ENCODE measurements at regions not wholly inside any gene's neighbourhood (a gene's known extent, or its start where the extent isn't known, plus 50 kb on each side); places are given as distances from the start of the nearest gene placed in this dataset.
A peak's percentile ranks its signal among the peaks of the same experiment; 100 is the strongest.

GRCh38 chrX:39296472-39296871 lies 495.2 kb downstream of the MID1IP1 start:
- Mint-ChIP-seq H3K4me3 (no peak overlapping the region), H3K36me3 (ENCODE audit: low read depth) (peaks cover 54% of the 10 kb centered on the region), H3K4me1 (peaks cover 41% of the 10 kb centered on the region), H3K27me3 (no peaks in the 10 kb centered on the region), H3K9me3 (peaks cover 20% of the 10 kb centered on the region), H3K27ac (peak overlapping the region; percentile 35)
- DNase-seq, result no peak
- intact Hi-C loops (cut with micrococcal nuclease), result no loop called here

GRCh38 chrX:39298821-39299220 lies 497.6 kb downstream of the MID1IP1 start:
- Mint-ChIP-seq H3K36me3 (ENCODE audit: low read depth) (peaks cover 46% of the 10 kb centered on the region), H3K4me3 (peak overlapping the region; percentile 13), H3K27me3 (no peaks in the 10 kb centered on the region), H3K9me3 (peaks cover 17% of the 10 kb centered on the region), H3K4me1 (peaks cover 33% of the 10 kb centered on the region), H3K27ac (peak overlapping the region; percentile 84)
- intact Hi-C loops (cut with micrococcal nuclease), result loop anchor here (1.0 kb wide), 1 partner anchor 10 kb away; no protein-coding TSS in a partner anchor
- no peak for DNase-seq

GRCh38 chrX:39299615-39300014 lies 498.4 kb downstream of the MID1IP1 start:
- no peaks in the 10 kb centered on the region for H3K27me3 Mint-ChIP-seq
- H3K36me3 Mint-ChIP-seq (ENCODE audit: low read depth), result peaks cover 48% of the 10 kb centered on the region
- H3K9me3 Mint-ChIP-seq, result peaks cover 12% of the 10 kb centered on the region

GRCh38 chrX:39301036-39301435 lies 499.8 kb downstream of the MID1IP1 start:
- intact Hi-C loops (cut with micrococcal nuclease), result no loop called here
- no peaks in the 10 kb centered on the region for H3K27me3 Mint-ChIP-seq
- H3K4me1 Mint-ChIP-seq, result peaks cover 21% of the 10 kb centered on the region
- peaks cover 53% of the 10 kb centered on the region for H3K36me3 Mint-ChIP-seq (ENCODE audit: low read depth)
- no peak overlapping the region for H3K4me3 Mint-ChIP-seq
- no peak for DNase-seq
- peaks cover 4% of the 10 kb centered on the region for H3K9me3 Mint-ChIP-seq
- H3K27ac Mint-ChIP-seq, result no peak overlapping the region

More at GRCh38 chrX:39299615-39300014, 498.4 kb downstream of the MID1IP1 start:
- intact Hi-C loops (cut with micrococcal nuclease), result loop anchor here (1.0 kb wide), 1 partner anchor 10 kb away; no protein-coding TSS in a partner anchor
- H3K4me3 Mint-ChIP-seq, result no peak overlapping the region
- peak overlapping the region; percentile 84 for H3K27ac Mint-ChIP-seq
- H3K4me1 Mint-ChIP-seq, result peaks cover 27% of the 10 kb centered on the region
- no peak for DNase-seq

DNA sequence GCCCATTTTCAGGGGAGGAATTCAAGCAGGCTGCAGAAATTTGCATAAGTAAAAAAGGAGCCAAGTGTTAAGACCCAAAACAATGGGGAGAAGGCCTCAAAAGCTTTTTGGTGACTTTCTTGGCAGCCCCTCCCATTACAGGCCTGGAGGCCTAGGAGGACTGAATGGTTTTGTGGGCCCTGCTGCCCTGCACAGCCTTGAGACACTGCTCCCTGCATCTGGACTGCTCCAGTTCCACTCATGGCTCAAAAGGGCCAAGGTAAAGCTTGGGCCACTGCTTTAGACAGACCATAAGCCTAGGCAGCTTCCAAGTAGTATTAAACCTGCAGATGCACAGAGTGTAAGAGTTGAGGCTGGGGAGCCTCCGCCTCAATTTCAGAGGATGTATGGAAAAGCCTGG lies 501.6 kb downstream of the MID1IP1 start:
- H3K4me1 Mint-ChIP-seq, result peaks cover 20% of the 10 kb centered on the region
- H3K27ac Mint-ChIP-seq, result no peak overlapping the region
- H3K27me3 Mint-ChIP-seq, result no peaks in the 10 kb centered on the region
- no peak overlapping the region for H3K4me3 Mint-ChIP-seq
- H3K9me3 Mint-ChIP-seq, result peaks cover 8% of the 10 kb centered on the region
- peaks cover 64% of the 10 kb centered on the region for H3K36me3 Mint-ChIP-seq (ENCODE audit: low read depth)
- no peak for DNase-seq
- intact Hi-C loops (cut with micrococcal nuclease), result no loop called here

DNA sequence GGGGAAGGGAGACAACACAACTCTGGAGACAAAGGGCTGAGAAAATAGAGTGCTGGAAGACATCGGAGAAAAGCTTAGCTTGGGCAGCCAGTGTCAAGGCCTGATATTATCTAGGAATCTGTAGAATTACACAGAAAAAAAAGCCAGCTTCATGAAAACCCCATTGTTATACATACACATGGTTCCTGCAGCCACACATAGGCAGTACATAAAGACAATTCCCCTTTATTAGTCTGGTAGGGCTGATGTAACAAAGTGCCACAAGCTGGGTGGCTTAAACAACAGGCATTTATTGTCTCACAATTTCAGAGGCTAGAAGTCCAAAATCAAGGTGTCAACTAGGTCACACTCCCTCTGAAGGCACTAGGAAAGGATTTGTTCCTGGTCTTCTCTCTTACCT lies 503.5 kb downstream of the MID1IP1 start:
- peak overlapping the region; percentile 41 for H3K27ac Mint-ChIP-seq
- H3K27me3 Mint-ChIP-seq, result no peaks in the 10 kb centered on the region
- no peak overlapping the region for H3K4me3 Mint-ChIP-seq
- no peak for DNase-seq
- H3K4me1 Mint-ChIP-seq, result peaks cover 24% of the 10 kb centered on the region
- peaks cover 8% of the 10 kb centered on the region for H3K9me3 Mint-ChIP-seq
- H3K36me3 Mint-ChIP-seq (ENCODE audit: low read depth), result peaks cover 62% of the 10 kb centered on the region
- intact Hi-C loops (cut with micrococcal nuclease), result loop anchor here (5.0 kb wide), 1 partner anchor 142 kb away; no protein-coding TSS in a partner anchor

DNA sequence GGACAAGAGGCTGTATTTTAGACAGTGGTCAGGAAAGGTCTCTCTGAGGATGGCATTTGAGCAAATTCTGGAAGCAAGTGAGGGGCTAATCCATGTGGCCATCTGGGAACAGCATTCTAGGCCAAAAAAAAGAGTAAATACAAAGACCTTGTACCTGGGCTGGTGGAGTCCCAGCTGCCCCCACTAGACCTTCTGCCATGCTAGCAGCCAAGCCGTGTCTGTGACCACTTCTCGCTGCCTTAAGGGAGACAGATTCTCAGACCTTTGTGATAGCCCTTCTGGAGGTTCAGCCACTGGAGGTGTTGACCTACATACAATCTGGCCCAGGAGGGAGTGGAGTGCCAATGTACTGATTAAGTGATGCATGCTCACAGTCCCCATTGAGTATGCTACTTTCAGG lies 506.2 kb downstream of the MID1IP1 start:
- Mint-ChIP-seq H3K27me3 (no peaks in the 10 kb centered on the region), H3K27ac (peak overlapping the region; percentile 100), H3K4me3 (no peak overlapping the region), H3K36me3 (ENCODE audit: low read depth) (peaks cover 70% of the 10 kb centered on the region), H3K4me1 (peaks cover 38% of the 10 kb centered on the region), H3K9me3 (peaks cover 15% of the 10 kb centered on the region)
- DNase-seq, result no peak
- intact Hi-C loops (cut with micrococcal nuclease), result loop anchor here (5.0 kb wide), 1 partner anchor 145 kb away; no protein-coding TSS in a partner anchor

DNA sequence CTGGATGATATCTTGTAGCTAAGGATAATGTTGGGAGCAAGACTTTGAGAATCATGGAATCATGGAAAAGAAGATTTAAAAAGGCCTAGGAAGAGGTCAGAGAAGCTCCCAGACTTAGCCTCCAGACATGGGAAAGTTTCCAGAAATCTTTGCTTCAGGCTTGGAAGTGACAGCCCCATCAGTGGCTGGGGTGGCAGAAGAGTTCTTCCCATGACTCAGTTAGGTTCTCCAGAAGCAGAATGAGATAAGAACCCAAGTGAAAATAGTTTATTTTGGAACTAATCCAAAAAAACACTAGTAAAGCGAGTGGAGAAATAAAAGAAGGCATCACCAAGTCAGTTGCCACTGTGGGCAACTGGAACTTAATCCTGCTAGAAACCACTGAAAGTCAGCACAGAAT lies 506.9 kb downstream of the MID1IP1 start:
- no peaks in the 10 kb centered on the region for H3K27me3 Mint-ChIP-seq

GRCh38 chrX:39309018-39309635 lies 507.9 kb downstream of the MID1IP1 start:
- H3K27me3 Mint-ChIP-seq, result no peaks in the 10 kb centered on the region
- peak; percentile 74 for DNase-seq
- H3K9me3 Mint-ChIP-seq, result peaks cover 22% of the 10 kb centered on the region
- peaks cover 79% of the 10 kb centered on the region for H3K36me3 Mint-ChIP-seq (ENCODE audit: low read depth)
- H3K4me1 Mint-ChIP-seq, result peaks cover 50% of the 10 kb centered on the region
- intact Hi-C loops (cut with micrococcal nuclease), result loop anchor here (1.0 to 5.0 kb wide), 9 partner anchors 10 to 305 kb away; no protein-coding TSS in a partner anchor
- peak overlapping the region; percentile 54 for H3K4me3 Mint-ChIP-seq
- peak overlapping the region; percentile 100 for H3K27ac Mint-ChIP-seq

More for the DNA sequence above, 506.9 kb downstream of the MID1IP1 start:
- Mint-ChIP-seq H3K9me3 (peaks cover 15% of the 10 kb centered on the region), H3K4me1 (peaks cover 43% of the 10 kb centered on the region), H3K27ac (peak overlapping the region; percentile 100), H3K36me3 (ENCODE audit: low read depth) (peaks cover 74% of the 10 kb centered on the region), H3K4me3 (no peak overlapping the region)
- DNase-seq, result no peak
- intact Hi-C loops (cut with micrococcal nuclease), result loop anchor here (5.0 kb wide), 1 partner anchor 146 kb away; no protein-coding TSS in a partner anchor

DNA sequence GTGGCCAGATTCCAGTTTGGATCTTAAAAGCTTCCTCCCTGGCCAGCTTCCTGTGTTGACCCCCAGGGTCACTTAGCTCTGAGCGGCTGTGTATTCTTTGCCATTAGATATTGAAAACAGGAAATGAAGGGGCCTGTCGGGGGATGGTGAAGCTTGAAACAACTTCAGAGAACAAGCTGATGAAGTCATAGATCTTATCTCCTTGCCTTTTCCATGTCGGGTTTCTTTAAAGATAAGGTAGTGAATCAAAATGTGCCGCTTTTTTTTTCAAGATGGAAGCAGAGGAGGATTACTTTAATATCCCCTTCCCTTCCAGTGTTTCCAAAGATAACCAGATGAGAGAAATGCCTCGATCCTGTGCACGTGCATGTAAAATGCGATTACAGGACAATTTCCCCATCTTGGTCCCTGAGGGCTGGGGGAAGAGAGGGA lies 508.5 kb downstream of the MID1IP1 start:
- intact Hi-C loops (cut with micrococcal nuclease), result loop anchor here (1.0 to 5.0 kb wide), 9 partner anchors 10 to 305 kb away; no protein-coding TSS in a partner anchor
- peak overlapping the region; percentile 82 for H3K4me3 Mint-ChIP-seq
- DNase-seq, result peak; percentile 84
- peaks cover 77% of the 10 kb centered on the region for H3K36me3 Mint-ChIP-seq (ENCODE audit: low read depth)
- H3K27ac Mint-ChIP-seq, result peak overlapping the region; percentile 100
- no peaks in the 10 kb centered on the region for H3K27me3 Mint-ChIP-seq
- H3K9me3 Mint-ChIP-seq, result peaks cover 22% of the 10 kb centered on the region
- peaks cover 52% of the 10 kb centered on the region for H3K4me1 Mint-ChIP-seq

GRCh38 chrX:39310891-39311290 lies 509.6 kb downstream of the MID1IP1 start:
- Mint-ChIP-seq H3K36me3 (ENCODE audit: low read depth) (peaks cover 71% of the 10 kb centered on the region), H3K4me1 (peaks cover 51% of the 10 kb centered on the region), H3K27me3 (no peaks in the 10 kb centered on the region), H3K27ac (peak overlapping the region; percentile 100), H3K4me3 (peak overlapping the region; percentile 9), H3K9me3 (peaks cover 23% of the 10 kb centered on the region)
- intact Hi-C loops (cut with micrococcal nuclease), result no loop called here
- DNase-seq, result peak; percentile 56

- peaks cover 52% of the 10 kb centered on the region for H3K4me1 Mint-ChIP-seq
- H3K36me3 Mint-ChIP-seq (ENCODE audit: low read depth), result peaks cover 68% of the 10 kb centered on the region
- intact Hi-C loops (cut with micrococcal nuclease), result no loop called here
- peak overlapping the region; percentile 100 for H3K27ac Mint-ChIP-seq
- H3K4me3 Mint-ChIP-seq, result peak overlapping the region; percentile 9
- H3K9me3 Mint-ChIP-seq, result peaks cover 26% of the 10 kb centered on the region
- DNase-seq, result peak; percentile 55
- no peaks in the 10 kb centered on the region for H3K27me3 Mint-ChIP-seq
These were observed 510.4 kb downstream of the MID1IP1 start for GRCh38 chrX:39311646-39312045.

DNA sequence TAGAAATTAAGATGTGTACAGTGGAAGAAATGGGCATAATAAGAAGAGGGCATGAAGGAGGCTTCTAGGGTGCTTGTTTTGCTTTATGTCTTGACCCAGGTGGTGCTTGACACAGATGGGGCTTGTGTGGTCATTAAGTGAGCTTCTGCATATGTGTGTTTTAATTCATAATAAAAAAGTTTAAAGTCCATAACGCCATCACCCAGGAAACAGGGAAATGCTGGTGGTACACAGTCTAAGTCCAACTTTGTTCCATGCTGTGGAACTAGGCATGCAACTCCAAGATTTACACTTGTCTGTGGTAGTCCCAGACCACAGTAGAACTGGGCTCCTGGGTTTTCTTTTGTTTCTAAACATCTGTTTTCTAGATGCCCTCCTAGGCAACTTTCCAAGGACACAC lies 511.9 kb downstream of the MID1IP1 start:
- DNase-seq, result no peak
- H3K4me3 Mint-ChIP-seq, result no peak overlapping the region
- H3K4me1 Mint-ChIP-seq, result peaks cover 60% of the 10 kb centered on the region

GRCh38 chrX:39318506-39319343 lies 517.5 kb downstream of the MID1IP1 start:
- Mint-ChIP-seq H3K4me1 (peaks cover 45% of the 10 kb centered on the region), H3K27me3 (no peaks in the 10 kb centered on the region), H3K36me3 (ENCODE audit: low read depth) (peaks cover 67% of the 10 kb centered on the region), H3K9me3 (peaks cover 13% of the 10 kb centered on the region), H3K27ac (peak overlapping the region; percentile 62), H3K4me3 (no peak overlapping the region)
- DNase-seq, result no peak
- intact Hi-C loops (cut with micrococcal nuclease), result no loop called here

More for the DNA sequence above, 511.9 kb downstream of the MID1IP1 start:
- Mint-ChIP-seq H3K27ac (peak overlapping the region; percentile 8), H3K27me3 (no peaks in the 10 kb centered on the region), H3K36me3 (ENCODE audit: low read depth) (peaks cover 57% of the 10 kb centered on the region), H3K9me3 (peaks cover 18% of the 10 kb centered on the region)
- intact Hi-C loops (cut with micrococcal nuclease), result no loop called here
